ENCODE measurements at regions not wholly inside any gene's neighbourhood (a gene's known extent, or its start where the extent isn't known, plus 50 kb on each side); places are given as distances from the start of the nearest gene placed in this dataset.

DNA sequence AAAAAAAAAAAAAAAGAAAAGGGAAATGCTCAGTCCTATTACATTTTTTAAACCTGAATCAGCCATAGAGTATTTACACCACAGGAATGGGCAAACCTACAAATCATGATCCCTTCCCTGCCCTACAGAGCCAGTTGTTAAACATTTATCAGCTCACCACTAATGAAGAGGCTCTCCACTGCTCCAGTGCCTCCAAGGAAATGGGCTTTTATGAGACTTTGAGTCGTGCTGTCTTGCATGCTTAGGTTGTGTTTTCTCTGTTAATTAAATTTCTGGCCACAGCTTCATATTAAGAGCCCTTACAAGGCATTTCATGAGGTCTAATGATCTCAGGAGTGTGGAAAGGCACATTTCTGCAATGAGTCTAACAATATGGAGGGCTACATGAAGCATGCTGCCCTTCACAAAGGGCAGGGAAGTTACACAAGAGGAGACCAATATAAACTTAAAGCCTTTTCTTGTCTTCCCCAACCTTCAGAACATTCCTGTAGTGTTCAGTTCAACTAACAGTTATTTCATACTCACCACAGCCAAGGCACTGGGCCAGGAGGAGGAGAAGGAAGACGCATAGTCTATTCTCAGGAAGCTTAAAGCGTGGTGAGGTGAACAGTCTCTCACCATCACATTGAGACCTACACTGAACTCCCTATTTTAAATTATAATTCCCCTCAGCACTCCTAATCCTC, 140.1 kb upstream of the ABCA1 start:
- H3K79me2 ChIP-seq (ENCODE audit: low read length), result no peaks in the 10 kb centered on the region
- H4K20me1 ChIP-seq (ENCODE audit: insufficient read depth, low read length), result no peaks in the 10 kb centered on the region
- H2AFZ ChIP-seq (ENCODE audit: low read depth, low read length), result no peak overlapping the region
- no peak overlapping the region for H3K4me2 ChIP-seq (ENCODE audit: low read length)
- H3K9ac ChIP-seq (ENCODE audit: low read length), result no peak overlapping the region
- no peaks in the 10 kb centered on the region for H3K27me3 ChIP-seq (ENCODE audit: low read depth, low read length)
- H3K9me3 ChIP-seq (ENCODE audit: insufficient read depth, low read length), result no peaks in the 10 kb centered on the region
- H3K27ac ChIP-seq (ENCODE audit: low read length), result no peak overlapping the region
- no peaks in the 10 kb centered on the region for H3K36me3 ChIP-seq (replicated peaks; ENCODE audit: low read depth, low read length)
- no peak overlapping the region for H3K4me3 ChIP-seq (ENCODE audit: low read length)
- H3K4me1 ChIP-seq (ENCODE audit: low read length), result peaks cover 18% of the 10 kb centered on the region
- TF ChIP-seq, protein P1, sequence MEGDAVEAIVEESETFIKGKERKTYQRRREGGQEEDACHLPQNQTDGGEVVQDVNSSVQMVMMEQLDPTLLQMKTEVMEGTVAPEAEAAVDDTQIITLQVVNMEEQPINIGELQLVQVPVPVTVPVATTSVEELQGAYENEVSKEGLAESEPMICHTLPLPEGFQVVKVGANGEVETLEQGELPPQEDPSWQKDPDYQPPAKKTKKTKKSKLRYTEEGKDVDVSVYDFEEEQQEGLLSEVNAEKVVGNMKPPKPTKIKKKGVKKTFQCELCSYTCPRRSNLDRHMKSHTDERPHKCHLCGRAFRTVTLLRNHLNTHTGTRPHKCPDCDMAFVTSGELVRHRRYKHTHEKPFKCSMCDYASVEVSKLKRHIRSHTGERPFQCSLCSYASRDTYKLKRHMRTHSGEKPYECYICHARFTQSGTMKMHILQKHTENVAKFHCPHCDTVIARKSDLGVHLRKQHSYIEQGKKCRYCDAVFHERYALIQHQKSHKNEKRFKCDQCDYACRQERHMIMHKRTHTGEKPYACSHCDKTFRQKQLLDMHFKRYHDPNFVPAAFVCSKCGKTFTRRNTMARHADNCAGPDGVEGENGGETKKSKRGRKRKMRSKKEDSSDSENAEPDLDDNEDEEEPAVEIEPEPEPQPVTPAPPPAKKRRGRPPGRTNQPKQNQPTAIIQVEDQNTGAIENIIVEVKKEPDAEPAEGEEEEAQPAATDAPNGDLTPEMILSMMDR (IDR thresholded peaks at IDR 0.05; ENCODE audit: low read depth, low read length), result no peak
- TF ChIP-seq EZH2phosphoT487 (IDR thresholded peaks at IDR 0.05; ENCODE audit: low read depth), result no peak

DNA sequence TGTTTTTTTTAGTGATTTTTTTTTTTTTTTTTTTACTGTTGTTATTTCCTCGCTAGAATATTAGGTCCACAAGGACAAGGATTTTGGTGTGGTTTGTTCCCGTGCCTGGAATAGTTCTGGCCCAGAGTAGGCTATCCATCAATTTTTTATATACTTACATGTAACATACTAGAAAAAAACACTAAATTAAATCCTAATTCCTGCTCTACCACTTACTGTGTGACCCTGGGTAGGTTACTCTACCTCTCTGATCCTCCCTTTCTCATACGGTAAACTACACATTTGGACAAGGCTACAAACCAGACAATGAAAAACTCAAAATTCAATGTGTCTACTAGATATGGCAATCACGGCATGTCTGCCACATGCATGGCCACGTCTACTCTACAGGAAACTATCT, 141.3 kb upstream of the ABCA1 start:
- H2AFZ ChIP-seq (ENCODE audit: low read depth, low read length), result no peak overlapping the region
- H3K4me2 ChIP-seq (ENCODE audit: low read length), result no peak overlapping the region
- H3K4me1 ChIP-seq (ENCODE audit: low read length), result peaks cover 7% of the 10 kb centered on the region
- H3K36me3 ChIP-seq (replicated peaks; ENCODE audit: low read depth, low read length), result no peaks in the 10 kb centered on the region
- no peak for TF ChIP-seq EZH2phosphoT487 (IDR thresholded peaks at IDR 0.05; ENCODE audit: low read depth)
- TF ChIP-seq, protein P1 (IDR thresholded peaks at IDR 0.05; ENCODE audit: low read depth, low read length), result no peak
- H3K27ac ChIP-seq (ENCODE audit: low read length), result no peak overlapping the region
- H3K9ac ChIP-seq (ENCODE audit: low read length), result no peak overlapping the region
- no peaks in the 10 kb centered on the region for H4K20me1 ChIP-seq (ENCODE audit: insufficient read depth, low read length)
- no peaks in the 10 kb centered on the region for H3K27me3 ChIP-seq (ENCODE audit: low read depth, low read length)
- H3K79me2 ChIP-seq (ENCODE audit: low read length), result no peaks in the 10 kb centered on the region
- no peak overlapping the region for H3K4me3 ChIP-seq (ENCODE audit: low read length)
- no peaks in the 10 kb centered on the region for H3K9me3 ChIP-seq (ENCODE audit: insufficient read depth, low read length)

DNA sequence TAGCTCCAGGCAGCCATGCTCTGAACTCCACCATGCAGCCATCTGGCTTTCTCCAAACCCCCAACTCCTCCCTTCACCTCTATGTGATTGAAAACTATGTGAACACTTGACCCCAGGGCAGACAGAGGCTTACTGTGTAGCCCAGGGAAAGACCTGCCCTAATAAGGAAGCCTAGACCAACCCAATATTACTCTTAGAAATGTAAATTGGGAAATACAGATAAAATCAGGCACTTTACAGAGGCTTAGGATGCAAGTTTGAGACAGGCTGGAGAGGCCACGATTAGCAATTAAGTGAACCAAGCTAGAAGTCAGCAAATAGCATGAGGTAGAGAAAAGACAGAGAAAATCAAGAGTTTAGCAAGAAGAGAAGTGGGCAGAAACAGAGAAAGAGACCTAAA, 141.7 kb upstream of the ABCA1 start:
- no peak overlapping the region for H3K27ac ChIP-seq (ENCODE audit: low read length)

DNA sequence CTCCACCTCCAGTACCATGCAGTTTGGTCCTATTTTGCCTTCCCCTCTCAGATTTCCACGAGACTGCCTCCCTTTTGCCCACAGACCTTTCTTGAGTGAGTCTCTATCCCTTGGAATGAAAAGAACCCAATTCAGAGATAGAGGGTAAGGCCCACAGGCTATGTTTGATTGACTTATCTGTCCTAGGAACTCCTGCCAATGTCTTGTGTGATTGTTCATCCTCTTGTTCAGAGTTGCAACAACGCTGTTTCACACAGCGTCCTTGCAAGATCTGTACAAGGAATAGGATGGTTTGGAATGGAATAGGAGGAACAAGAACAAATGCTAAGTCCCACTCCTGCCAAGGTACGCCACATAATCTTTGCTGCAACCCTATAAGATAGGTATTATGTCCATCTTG, 142.2 kb upstream of the ABCA1 start:
- Histone ChIP-seq H2AFZ (ENCODE audit: low read depth, low read length) (no peak overlapping the region), H3K27me3 (ENCODE audit: low read depth, low read length) (no peaks in the 10 kb centered on the region), H4K20me1 (ENCODE audit: insufficient read depth, low read length) (no peaks in the 10 kb centered on the region), H3K9ac (ENCODE audit: low read length) (no peak overlapping the region), H3K27ac (ENCODE audit: low read length) (no peak overlapping the region), H3K36me3 (replicated peaks; ENCODE audit: low read depth, low read length) (no peaks in the 10 kb centered on the region), H3K9me3 (ENCODE audit: insufficient read depth, low read length) (no peaks in the 10 kb centered on the region), H3K4me1 (ENCODE audit: low read length) (no peaks in the 10 kb centered on the region), H3K4me3 (ENCODE audit: low read length) (no peak overlapping the region), H3K79me2 (ENCODE audit: low read length) (no peaks in the 10 kb centered on the region), H3K4me2 (ENCODE audit: low read length) (no peak overlapping the region)
- TF ChIP-seq, protein P1 (IDR thresholded peaks at IDR 0.05; ENCODE audit: low read depth, low read length), result no peak
- TF ChIP-seq EZH2phosphoT487 (IDR thresholded peaks at IDR 0.05; ENCODE audit: low read depth), result no peak

More for the DNA sequence above, 141.7 kb upstream of the ABCA1 start:
- H3K4me2 ChIP-seq (ENCODE audit: low read length), result no peak overlapping the region
- no peak overlapping the region for H3K9ac ChIP-seq (ENCODE audit: low read length)
- peaks cover 2% of the 10 kb centered on the region for H3K4me1 ChIP-seq (ENCODE audit: low read length)
- TF ChIP-seq, protein P1 (IDR thresholded peaks at IDR 0.05; ENCODE audit: low read depth, low read length), result no peak
- no peak for TF ChIP-seq EZH2phosphoT487 (IDR thresholded peaks at IDR 0.05; ENCODE audit: low read depth)
- H4K20me1 ChIP-seq (ENCODE audit: insufficient read depth, low read length), result no peaks in the 10 kb centered on the region
- no peaks in the 10 kb centered on the region for H3K36me3 ChIP-seq (replicated peaks; ENCODE audit: low read depth, low read length)
- H3K9me3 ChIP-seq (ENCODE audit: insufficient read depth, low read length), result no peaks in the 10 kb centered on the region
- H3K79me2 ChIP-seq (ENCODE audit: low read length), result no peaks in the 10 kb centered on the region
- H3K4me3 ChIP-seq (ENCODE audit: low read length), result no peak overlapping the region
- H2AFZ ChIP-seq (ENCODE audit: low read depth, low read length), result no peak overlapping the region
- no peaks in the 10 kb centered on the region for H3K27me3 ChIP-seq (ENCODE audit: low read depth, low read length)
